H9 (cell line): ENCODE measurements at regions not wholly inside any gene's neighbourhood (a gene's known extent, or its start where the extent isn't known, plus 50 kb on each side); places are given as distances from the start of the nearest gene placed in this dataset.

Experiments used
- DNase-seq: peaks from one replicate; pipeline ENCODE4 v3.0.0-alpha.2; 2017
- H2AFZ ChIP-seq: one replicate; pipeline ENCODE4 v1.6.1; 2013; ENCODE audit warnings: mild to moderate bottlenecking, low read length, control low read depth, moderate library complexity
- H2AK5ac ChIP-seq: 2 replicates; pipeline ENCODE4 v1.6.1; 2013; ENCODE audit warnings: low read length, control low read depth, mixed read lengths; ENCODE audit not compliant: insufficient read length
- H2BK120ac ChIP-seq: one replicate; pipeline ENCODE4 v1.6.1; 2013; ENCODE audit warnings: low read depth, mild to moderate bottlenecking, low read length, control low read depth, inconsistent platforms; ENCODE audit not compliant: poor library complexity, severe bottlenecking
- H2BK12ac ChIP-seq: 2 replicates; pipeline ENCODE4 v1.6.1; 2013; ENCODE audit warnings: low read length, control low read depth, mixed read lengths, low read depth; ENCODE audit not compliant: insufficient read length
- H2BK15ac ChIP-seq: 2 replicates; pipeline ENCODE4 v1.6.1; 2013; ENCODE audit warnings: low read depth, low read length, control low read depth
- H2BK20ac ChIP-seq: one replicate; pipeline ENCODE4 v1.6.1; 2013; ENCODE audit warnings: low read depth, mild to moderate bottlenecking, low read length, control low read depth, inconsistent platforms; ENCODE audit not compliant: poor library complexity, severe bottlenecking
- H2BK5ac ChIP-seq: 2 replicates; pipeline ENCODE4 v1.6.1; 2013; ENCODE audit warnings: low read length, control low read depth, mixed read lengths; ENCODE audit not compliant: insufficient read length
- H3K14ac ChIP-seq: 2 replicates; pipeline ENCODE4 v1.6.1; 2013; ENCODE audit warnings: low read length, control low read depth; ENCODE audit not compliant: insufficient read depth
- H3K18ac ChIP-seq: 2 replicates; pipeline ENCODE4 v1.6.1; 2013; ENCODE audit warnings: low read depth, mild to moderate bottlenecking, mixed read lengths, low read length, control low read depth; ENCODE audit not compliant: insufficient read length
- H3K23ac ChIP-seq: 2 replicates; pipeline ENCODE4 v1.6.1; 2013; ENCODE audit warnings: low read length, control low read depth, mixed read lengths, low read depth; ENCODE audit not compliant: insufficient read length
- H3K23me2 ChIP-seq: 2 replicates; pipeline ENCODE4 v1.6.1; 2013; ENCODE audit warnings: low read depth, mild to moderate bottlenecking, mixed read lengths, low read length, control low read depth; ENCODE audit not compliant: insufficient read length, poor library complexity, severe bottlenecking
- H3K27ac ChIP-seq: 2 replicates; pipeline ENCODE4 v1.5.1; 2013; ENCODE audit warnings: low read length, control low read depth, mixed read lengths, low read depth; ENCODE audit not compliant: insufficient read length
- H3K27me3 ChIP-seq: 2 replicates; pipeline ENCODE4 v1.6.1; 2013; ENCODE audit warnings: low read length, control low read depth, inconsistent platforms; ENCODE audit not compliant: insufficient read depth
- H3K4ac ChIP-seq: 2 replicates; pipeline ENCODE4 v1.6.1; 2013; ENCODE audit warnings: low read depth, mild to moderate bottlenecking, control low read depth, inconsistent platforms, low read length, moderate library complexity
- H3K4me1 ChIP-seq: 2 replicates; pipeline ENCODE4 v1.6.1; 2013; ENCODE audit warnings: low read length, control low read depth, inconsistent platforms; ENCODE audit not compliant: insufficient read depth
- H3K4me2 ChIP-seq: 2 replicates; pipeline ENCODE4 v1.6.1; 2013; ENCODE audit warnings: low read length, control low read depth, mixed read lengths; ENCODE audit not compliant: insufficient read length, insufficient read depth
- H3K56ac ChIP-seq: 2 replicates; pipeline ENCODE4 v1.6.1; 2013; ENCODE audit warnings: low read depth, mild to moderate bottlenecking, mixed read lengths, low read length, control low read depth; ENCODE audit not compliant: insufficient read length
- H3K79me1 ChIP-seq: 2 replicates; pipeline ENCODE4 v1.6.1; 2013; ENCODE audit warnings: low read depth, mild to moderate bottlenecking, moderate library complexity, low read length, control low read depth, inconsistent platforms; ENCODE audit not compliant: insufficient read depth, poor library complexity, severe bottlenecking
- H3K79me2 ChIP-seq: 2 replicates; pipeline ENCODE4 v1.6.1; 2013; ENCODE audit warnings: low read length, control low read depth, inconsistent platforms; ENCODE audit not compliant: insufficient read depth
- H3K9ac ChIP-seq: 2 replicates; pipeline ENCODE4 v1.6.1; 2013; ENCODE audit warnings: low read length, control low read depth, mixed read lengths; ENCODE audit not compliant: insufficient read length; ENCODE audit errors: extremely low read depth
- H3K9me3 ChIP-seq: one replicate; pipeline ENCODE4 v1.6.1; 2013; ENCODE audit warnings: low read depth, low read length, inconsistent platforms; ENCODE audit not compliant: control insufficient read depth
- H3T11ph ChIP-seq: one replicate; pipeline ENCODE4 v1.6.1; 2013; ENCODE audit warnings: mild to moderate bottlenecking, low read length, control low read depth, inconsistent platforms
- H4K20me1 ChIP-seq: one replicate; pipeline ENCODE4 v1.6.1; 2013; ENCODE audit not compliant: control insufficient read depth, insufficient read length, insufficient read depth
- H4K5ac ChIP-seq: 2 replicates; pipeline ENCODE4 v1.6.1; 2013; ENCODE audit warnings: low read depth, mild to moderate bottlenecking, mixed read lengths, low read length, control low read depth; ENCODE audit not compliant: insufficient read length
- H4K8ac ChIP-seq: replicated peaks from 2 replicates; pipeline ENCODE4 v1.6.1; 2013; ENCODE audit warnings: low read length, control low read depth, mixed read lengths, low read depth; ENCODE audit not compliant: insufficient read length
- H4K91ac ChIP-seq: 2 replicates; pipeline ENCODE4 v1.6.1; 2013; ENCODE audit warnings: low read depth, mild to moderate bottlenecking, moderate library complexity, mixed read lengths, low read length, control low read depth; ENCODE audit not compliant: insufficient read length
- H3K27ac Mint-ChIP-seq, 3 experiments: 2 replicates in 2 of 3; 3 replicates in 1 of 3; pipeline ENCODE4 v1.8.0; 2020 to 2021; ENCODE audit warnings: mixed read lengths in 3 of 3, mild to moderate bottlenecking in 1 of 3, moderate library complexity in 1 of 3
- H3K27me3 Mint-ChIP-seq: 2 replicates; pipeline ENCODE4 v1.8.0; 2021; ENCODE audit warnings: low read depth, mild to moderate bottlenecking, moderate library complexity, mixed read lengths
- H3K36me3 Mint-ChIP-seq, 3 experiments: 2 replicates in 2 of 3; 3 replicates in 1 of 3; pipeline ENCODE4 v1.8.0; 2020 to 2021; ENCODE audit warnings: low read depth in 3 of 3, mixed read lengths in 3 of 3; ENCODE audit not compliant: insufficient read depth in 1 of 3
- H3K4me1 Mint-ChIP-seq, 2 experiments: 2 replicates each; pipeline ENCODE4 v1.8.0; 2020; ENCODE audit warnings: mixed read lengths in 2 of 2
- H3K4me3 Mint-ChIP-seq, 2 experiments: 2 replicates in 1 of 2; 3 replicates in 1 of 2; pipeline ENCODE4 v1.8.0; 2020 to 2021; ENCODE audit warnings: mild to moderate bottlenecking in 2 of 2, mixed read lengths in 2 of 2, moderate library complexity in 1 of 2
- H3K9me3 Mint-ChIP-seq, 2 experiments: 2 replicates in 1 of 2; 3 replicates in 1 of 2; pipeline ENCODE4 v1.8.0; 2020; ENCODE audit warnings: mild to moderate bottlenecking in 2 of 2, mixed read lengths in 2 of 2, moderate library complexity in 1 of 2
- CTCF ChIP-seq: fragments of 200-600 bp; sonication (generic); conservative IDR thresholded peaks from 3 replicates; pipeline ENCODE4 v1.8.0; 2021; ENCODE audit warnings: antibody characterized with exemption, mild to moderate bottlenecking
- WGBS: extraction: QIAGEN DNeasy Blood & Tissue Kit; methylation state at CpG from one replicate; pipeline ENCODE4 v1.1.7; 2013; ENCODE audit warnings: missing lambda C conversion rate, low lambda C conversion rate, mixed read lengths; ENCODE audit not compliant: insufficient read length; ENCODE audit errors: extremely low coverage; 5-methylcytosine and 5-hydroxymethylcytosine counted together

DNA sequence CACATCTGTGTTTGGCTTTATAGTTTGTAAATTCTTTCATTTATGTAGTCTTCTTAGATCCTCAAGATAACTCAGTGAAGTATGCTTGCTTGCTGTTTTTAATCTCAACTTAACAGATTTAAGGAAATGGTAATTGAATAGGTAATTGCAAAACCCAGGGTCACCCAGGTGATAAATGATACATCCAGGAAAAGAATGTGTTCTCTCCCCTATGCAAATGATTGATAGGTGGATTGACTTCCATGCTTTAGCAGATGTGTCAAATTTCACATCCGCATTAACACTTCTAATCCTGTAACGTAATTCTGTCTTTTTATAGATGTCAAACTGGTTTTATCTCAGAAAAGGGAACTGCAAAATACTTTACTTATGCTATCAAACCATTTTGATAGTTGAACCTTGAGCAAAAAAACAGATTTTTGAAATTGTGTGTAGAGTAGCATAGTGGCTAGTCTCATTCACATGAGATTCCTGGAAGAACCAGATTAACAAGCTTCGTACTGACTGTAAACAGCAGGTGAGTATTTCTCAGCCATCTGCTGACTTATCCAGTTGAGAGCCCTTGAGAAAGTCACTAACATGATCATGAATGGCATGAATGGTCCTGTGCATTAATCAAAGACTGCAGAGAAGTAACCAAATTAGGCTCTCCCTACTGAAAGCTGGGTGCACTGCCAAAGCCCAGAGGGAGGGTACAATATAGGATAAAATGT lies 86.7 kb upstream of the PAM start:
- Histone ChIP-seq H3K9ac (no peak overlapping the region), H4K8ac (no peak overlapping the region), H3T11ph (no peak overlapping the region), H3K27me3 (no peaks in the 10 kb centered on the region; the same call in 1 of the 2 replicates), H2BK5ac (no peak overlapping the region), H3K18ac (no peak overlapping the region), H3K27ac (no peak overlapping the region), H4K91ac (no peak overlapping the region), H4K20me1 (no peaks in the 10 kb centered on the region), H2BK20ac (no peak overlapping the region), H3K4me1 (peaks cover 7% of the 10 kb centered on the region; the same call in 1 of the 2 replicates), H2BK12ac (no peak overlapping the region), H4K5ac (no peak overlapping the region), H2AK5ac (no peak overlapping the region), H2BK15ac (no peak overlapping the region), H3K4ac (no peak overlapping the region), H3K23me2 (no peaks in the 10 kb centered on the region), H3K79me1 (no peaks in the 10 kb centered on the region), H3K79me2 (no peaks in the 10 kb centered on the region), H2AFZ (no peak overlapping the region), H3K14ac (no peak overlapping the region), H2BK120ac (no peak overlapping the region), H3K56ac (no peak overlapping the region), H3K9me3 (no peaks in the 10 kb centered on the region), H3K23ac (no peak overlapping the region), H3K4me2 (peak overlapping the region; percentile 37)
- H3K4me3 Mint-ChIP-seq = no peak overlapping the region
- H3K27ac Mint-ChIP-seq = no peak overlapping the region
- H3K4me1 Mint-ChIP-seq = peaks cover 19 to 24% of the 10 kb centered on the region in 2 experiments
- H3K36me3 Mint-ChIP-seq = peaks cover 0 to 5% (median 0%) of the 10 kb centered on the region in 3 experiments; a peak in 2 of 7 replicates
- no peaks in the 10 kb centered on the region for H3K27me3 Mint-ChIP-seq
- DNase-seq = no peak
- no CpG with 5 or more reads among the region's 3 CpGs for WGBS
- H3K9me3 Mint-ChIP-seq = no peaks in the 10 kb centered on the region; a peak in 1 of 5 replicates
- no peak for TF ChIP-seq CTCF
